ENCODE measurements at regions not wholly inside any gene's neighbourhood (a gene's known extent, or its start where the extent isn't known, plus 50 kb on each side); places are given as distances from the start of the nearest gene placed in this dataset.

GRCh38 chr9:27817747-27818146 lies 244.5 kb upstream of the C9orf72 start:
- intact Hi-C loops (cut with micrococcal nuclease) (no loop called here), in situ Hi-C loops (cut with MboI; ENCODE audit: low sequenced_read_pairs) (no loop called here), dilution Hi-C loops (cut with HindIII; ENCODE audit: low sequenced_read_pairs, unreplicated experiment) (no loop called here)
- no TSS peak for BruUV-seq (replicated peaks)
- no peak overlapping the region for H3K27ac ChIP-seq (ENCODE audit: insufficient read depth, low read length)
- no peak overlapping the region for H2BK15ac ChIP-seq (ENCODE audit: low read depth, low read length)
- no peak overlapping the region for H3K14ac ChIP-seq (replicated peaks; ENCODE audit: low read depth, low read length)
- no peak overlapping the region for H3K9ac ChIP-seq (ENCODE audit: low read depth, low read length)
- H3K27me3 ChIP-seq (ENCODE audit: control insufficient read depth, insufficient read depth, low read length) = no peaks in the 10 kb centered on the region
- no peak overlapping the region for H2BK20ac ChIP-seq (ENCODE audit: low read depth, low read length)
- H3K4me3 ChIP-seq (ENCODE audit: insufficient read depth, low read depth, low read length) = no peak overlapping the region
- DNase-seq (no peak), ATAC-seq (ENCODE audit: low read depth) (no peak)
- H3K9me1 ChIP-seq (ENCODE audit: insufficient read depth, low read length) = no peaks in the 10 kb centered on the region
- CTCF ChIA-PET = no interaction called here
- H2BK120ac ChIP-seq (ENCODE audit: low read depth, low read length) = no peak overlapping the region
- no peak overlapping the region for H2BK5ac ChIP-seq (ENCODE audit: low read depth, low read length, poor library complexity, severe bottlenecking)
- no peak overlapping the region for H2AFZ ChIP-seq (replicated peaks; ENCODE audit: low read length, poor library complexity)
- no peak overlapping the region for H2AK9ac ChIP-seq (replicated peaks; ENCODE audit: low read depth, low read length, poor library complexity)
- no peak overlapping the region for H3K4ac ChIP-seq (ENCODE audit: low read depth, low read length)
- no peak overlapping the region for H4K5ac ChIP-seq (ENCODE audit: low read depth, low read length)
- no peak overlapping the region for H2AK5ac ChIP-seq (ENCODE audit: low read depth, low read length)
- no peak overlapping the region for H3K23ac ChIP-seq (ENCODE audit: low read depth, low read length)
- no peak overlapping the region for H4K91ac ChIP-seq (ENCODE audit: insufficient read depth, low read depth, low read length)
- H3K18ac ChIP-seq (ENCODE audit: low read depth, low read length) = no peak overlapping the region
- no peak overlapping the region for H4K8ac ChIP-seq (ENCODE audit: low read depth in 2 of 2, low read length in 2 of 2)
- no peaks in the 10 kb centered on the region for H3K79me1 ChIP-seq (ENCODE audit: low read depth in 1 of 2, low read length in 2 of 2)
- no peaks in the 10 kb centered on the region for H3K9me3 ChIP-seq (ENCODE audit: control insufficient read depth, insufficient read depth, low read length)
- no peaks in the 10 kb centered on the region for H3K36me3 ChIP-seq (ENCODE audit: control insufficient read depth, insufficient read depth, low read length)
- POLR2A ChIA-PET (ENCODE audit: unreplicated experiment) = no interaction called here
- TF ChIP-seq RCOR1 (IDR thresholded peaks at IDR 0.05; ENCODE audit: insufficient replicate concordance, low read length) (no peak), USF2 (IDR thresholded peaks at IDR 0.05; ENCODE audit: low read depth, low read length) (no peak), RFX5 (IDR thresholded peaks at IDR 0.05; ENCODE audit: low read depth, low read length) (no peak), RAD21 (IDR thresholded peaks at IDR 0.05; ENCODE audit: low read length) (no peak), MXI1 (IDR thresholded peaks at IDR 0.05; ENCODE audit: borderline replicate concordance, low read depth, low read length) (no peak), NFE2L2 (IDR thresholded peaks at IDR 0.05; ENCODE audit: low read depth, low read length) (no peak), SMC3 (IDR thresholded peaks at IDR 0.05; ENCODE audit: low read depth, low read length) (no peak), POLR2A (IDR thresholded peaks at IDR 0.05; ENCODE audit: low read depth, low read length) (no peak), MAZ (IDR thresholded peaks at IDR 0.05; ENCODE audit: borderline replicate concordance, low read depth, low read length) (no peak), ELK1 (IDR thresholded peaks at IDR 0.05; ENCODE audit: borderline replicate concordance, low read depth, low read length) (no peak), MAFK (IDR thresholded peaks at IDR 0.05; ENCODE audit: low read depth, low read length) (no peak), FOS (IDR thresholded peaks at IDR 0.05; ENCODE audit: low read depth, low read length) (no peak), CHD1 (IDR thresholded peaks at IDR 0.05; ENCODE audit: low read depth, low read length) (no peak), CTCF (conservative IDR thresholded peaks at IDR 0.05; ENCODE audit: low read depth, low read length) (no peak), CEBPB (IDR thresholded peaks at IDR 0.05; ENCODE audit: low read depth, low read length) (no peak), BHLHE40 (IDR thresholded peaks at IDR 0.05; ENCODE audit: low read depth, low read length) (no peak)
- H3K4me2 ChIP-seq (ENCODE audit: low read depth, low read length) = no peak overlapping the region
- no CpG with 5 or more reads among the region's 3 CpGs for WGBS, 2 experiments (ENCODE audit: extremely low coverage in 2 of 2, insufficient read length in 1 of 2)
- no peak overlapping the region for H3K56ac ChIP-seq (ENCODE audit: extremely low read depth, insufficient read depth, low read length)
- H4K20me1 ChIP-seq (ENCODE audit: insufficient read depth, low read length) = no peaks in the 10 kb centered on the region
- H3K4me1 ChIP-seq (ENCODE audit: control insufficient read depth, insufficient read depth, low read length) = no peaks in the 10 kb centered on the region
